Trophoblast cell (in vitro differentiated cells and primary cell): ENCODE measurements at regions not wholly inside any gene's neighbourhood (a gene's known extent, or its start where the extent isn't known, plus 50 kb on each side); places are given as distances from the start of the nearest gene placed in this dataset.

Source experiments
- DNase-seq, 2 donors: peaks; one replicate each; pipeline ENCODE4 v3.0.0-alpha.2; 2016
- H2AFZ ChIP-seq: 2 replicates; pipeline ENCODE4 v1.6.1; 2013; ENCODE audit warnings: low read length, moderate library complexity, mild to moderate bottlenecking; ENCODE audit not compliant: insufficient read depth, poor library complexity
- H2AK5ac ChIP-seq: 2 replicates; pipeline ENCODE4 v1.6.1; 2013; ENCODE audit warnings: mild to moderate bottlenecking, low read length
- H2BK120ac ChIP-seq: 2 replicates; pipeline ENCODE4 v1.6.1; 2013; ENCODE audit warnings: low read length, mild to moderate bottlenecking, moderate library complexity; ENCODE audit not compliant: insufficient read depth, poor library complexity
- H2BK12ac ChIP-seq: 2 replicates; pipeline ENCODE4 v1.6.1; 2013; ENCODE audit warnings: mild to moderate bottlenecking, low read length, moderate library complexity
- H2BK5ac ChIP-seq: 2 replicates; pipeline ENCODE4 v1.6.1; 2013; ENCODE audit warnings: low read length, low read depth, moderate library complexity, mild to moderate bottlenecking; ENCODE audit not compliant: poor library complexity
- H3K14ac ChIP-seq: 2 replicates; pipeline ENCODE4 v1.6.1; 2013; ENCODE audit warnings: mild to moderate bottlenecking, low read length
- H3K18ac ChIP-seq: 2 replicates; pipeline ENCODE4 v1.6.1; 2013; ENCODE audit warnings: mild to moderate bottlenecking, low read length
- H3K23ac ChIP-seq: 2 replicates; pipeline ENCODE4 v1.6.1; 2013; ENCODE audit warnings: low read length
- H3K27ac ChIP-seq: 2 replicates; pipeline ENCODE4 v1.5.1; 2013; ENCODE audit warnings: low read depth, mild to moderate bottlenecking, inconsistent platforms, low read length, moderate library complexity
- H3K27me3 ChIP-seq: 2 replicates; pipeline ENCODE4 v1.6.1; 2013; ENCODE audit warnings: inconsistent platforms, mild to moderate bottlenecking, low read length, moderate library complexity; ENCODE audit not compliant: insufficient read depth
- H3K36me3 ChIP-seq, 2 experiments: 1 replicate in 1 of 2; 2 replicates in 1 of 2; pipeline ENCODE4 v1.6.1; 2013; ENCODE audit warnings: low read length in 2 of 2, mild to moderate bottlenecking in 2 of 2, moderate library complexity in 1 of 2; ENCODE audit not compliant: insufficient read depth in 2 of 2, control insufficient read depth in 1 of 2
- H3K4ac ChIP-seq: 2 replicates; pipeline ENCODE4 v1.6.1; 2013; ENCODE audit warnings: low read depth, mild to moderate bottlenecking, low read length, moderate library complexity
- H3K4me1 ChIP-seq, 2 experiments: 1 replicate in 1 of 2; 2 replicates in 1 of 2; pipeline ENCODE4 v1.6.1; 2013; ENCODE audit warnings: low read length in 2 of 2, mild to moderate bottlenecking in 2 of 2, moderate library complexity in 1 of 2; ENCODE audit not compliant: insufficient read depth in 2 of 2, control insufficient read depth in 1 of 2
- H3K4me2 ChIP-seq: 2 replicates; pipeline ENCODE4 v1.6.1; 2013; ENCODE audit warnings: inconsistent platforms, mild to moderate bottlenecking, low read length, moderate library complexity
- H3K4me3 ChIP-seq: 2 replicates; pipeline ENCODE4 v1.5.1; 2013; ENCODE audit warnings: mild to moderate bottlenecking, low read depth, low read length, inconsistent platforms
- H3K79me1 ChIP-seq: one replicate; pipeline ENCODE4 v1.6.1; 2013; ENCODE audit warnings: low read length
- H3K79me2 ChIP-seq: 2 replicates; pipeline ENCODE4 v1.6.1; 2013; ENCODE audit warnings: low read length, mild to moderate bottlenecking; ENCODE audit not compliant: control insufficient read depth, insufficient read depth, poor library complexity
- H3K9ac ChIP-seq: 2 replicates; pipeline ENCODE4 v1.6.1; 2013; ENCODE audit warnings: mild to moderate bottlenecking, low read length
- H3K9me3 ChIP-seq: 2 replicates; pipeline ENCODE4 v1.6.1; 2013; ENCODE audit warnings: low read depth, mild to moderate bottlenecking, control low read depth, inconsistent platforms, low read length; ENCODE audit not compliant: insufficient read depth
- H4K12ac ChIP-seq: 2 replicates; pipeline ENCODE4 v1.6.1; 2013; ENCODE audit warnings: low read depth, mild to moderate bottlenecking, low read length, moderate library complexity
- H4K8ac ChIP-seq: 2 replicates; pipeline ENCODE4 v1.6.1; 2013; ENCODE audit warnings: low read depth, mild to moderate bottlenecking, low read length, moderate library complexity
- H4K91ac ChIP-seq: one replicate; pipeline ENCODE4 v1.6.1; 2013; ENCODE audit warnings: low read depth, mild to moderate bottlenecking, low read length, moderate library complexity
- WGBS: extraction: QIAGEN DNeasy Blood & Tissue Kit; methylation state at CpG from one replicate; pipeline ENCODE4 v1.1.7; 2013; ENCODE audit warnings: missing lambda C conversion rate; ENCODE audit not compliant: insufficient read length, insufficient coverage; ENCODE audit errors: extremely low coverage; 5-methylcytosine and 5-hydroxymethylcytosine counted together

- Histone ChIP-seq H3K27ac (no peak overlapping the region), H3K36me3 (no peaks in the 10 kb centered on the region), H2AK5ac (no peak overlapping the region), H3K27me3 (no peaks in the 10 kb centered on the region), H2AFZ (no peak overlapping the region), H3K14ac (no peak overlapping the region), H2BK120ac (no peak overlapping the region), H4K12ac (no peak overlapping the region), H4K8ac (no peak overlapping the region), H3K9me3 (no peaks in the 10 kb centered on the region), H3K4ac (no peak overlapping the region), H3K18ac (no peak overlapping the region), H3K9ac (no peak overlapping the region), H4K91ac (no peak overlapping the region), H3K79me1 (no peaks in the 10 kb centered on the region), H3K4me3 (no peak overlapping the region), H3K79me2 (no peaks in the 10 kb centered on the region), H2BK12ac (no peak overlapping the region), H3K4me2 (no peak overlapping the region), H3K4me1 (no peaks in the 10 kb centered on the region), H3K23ac (no peak overlapping the region), H2BK5ac (no peak overlapping the region)
- WGBS: no CpG with 5 or more reads among the region's 1 CpG
- no peak for DNase-seq
Measured at GRCh38 chr9:84107995-84108394, 127.4 kb downstream of the RMI1 start.

GRCh38 chr9:84111726-84112125 lies 131.1 kb downstream of the RMI1 start:
- no peak overlapping the region for H2BK120ac ChIP-seq
- no peak overlapping the region for H3K27ac ChIP-seq
- no peak overlapping the region for H3K18ac ChIP-seq
- H4K91ac ChIP-seq: no peak overlapping the region
- H3K4ac ChIP-seq: no peak overlapping the region
- H3K9ac ChIP-seq: no peak overlapping the region
- DNase-seq: no peak
- no peak overlapping the region for H3K4me3 ChIP-seq
- no peak overlapping the region for H3K14ac ChIP-seq
- no peaks in the 10 kb centered on the region for H3K36me3 ChIP-seq
- H3K23ac ChIP-seq: no peak overlapping the region
- WGBS: no CpG with 5 or more reads among the region's 3 CpGs
- no peak overlapping the region for H2AK5ac ChIP-seq
- H3K4me2 ChIP-seq: no peak overlapping the region
- no peak overlapping the region for H2BK12ac ChIP-seq
- H2AFZ ChIP-seq: no peak overlapping the region
- H4K8ac ChIP-seq: no peak overlapping the region
- no peaks in the 10 kb centered on the region for H3K27me3 ChIP-seq
- H3K9me3 ChIP-seq: no peaks in the 10 kb centered on the region
- no peaks in the 10 kb centered on the region for H3K79me2 ChIP-seq
- no peaks in the 10 kb centered on the region for H3K79me1 ChIP-seq
- H3K4me1 ChIP-seq: no peaks in the 10 kb centered on the region
- no peak overlapping the region for H2BK5ac ChIP-seq
- H4K12ac ChIP-seq: no peak overlapping the region

GRCh38 chr9:84121991-84122523 lies 141.5 kb downstream of the RMI1 start:
- Histone ChIP-seq H3K4ac (no peak overlapping the region), H3K27ac (no peak overlapping the region), H3K36me3 (no peaks in the 10 kb centered on the region), H3K23ac (no peak overlapping the region), H3K14ac (no peak overlapping the region), H4K8ac (no peak overlapping the region), H2BK12ac (no peak overlapping the region), H2AK5ac (no peak overlapping the region), H3K79me1 (no peaks in the 10 kb centered on the region), H3K27me3 (no peaks in the 10 kb centered on the region), H3K9ac (no peak overlapping the region), H3K4me3 (no peak overlapping the region), H3K79me2 (no peaks in the 10 kb centered on the region), H3K4me2 (no peak overlapping the region), H2BK5ac (no peak overlapping the region), H2AFZ (no peak overlapping the region), H3K4me1 (no peaks in the 10 kb centered on the region), H3K9me3 (no peaks in the 10 kb centered on the region), H3K18ac (no peak overlapping the region), H2BK120ac (no peak overlapping the region), H4K12ac (no peak overlapping the region), H4K91ac (no peak overlapping the region)
- WGBS: no CpG with 5 or more reads among the region's 1 CpG
- no peak for DNase-seq

GRCh38 chr9:84122572-84122971 lies 142.0 kb downstream of the RMI1 start:
- H4K91ac ChIP-seq: no peak overlapping the region
- no CpG with 5 or more reads among the region's 1 CpG for WGBS
- H3K18ac ChIP-seq: no peak overlapping the region
- H2BK12ac ChIP-seq: no peak overlapping the region
- H2BK5ac ChIP-seq: no peak overlapping the region
- H3K79me2 ChIP-seq: no peaks in the 10 kb centered on the region
- H4K8ac ChIP-seq: no peak overlapping the region
- H3K23ac ChIP-seq: no peak overlapping the region
- no peak overlapping the region for H4K12ac ChIP-seq
- H2AK5ac ChIP-seq: no peak overlapping the region
- no peaks in the 10 kb centered on the region for H3K27me3 ChIP-seq
- no peak overlapping the region for H2BK120ac ChIP-seq
- H2AFZ ChIP-seq: no peak overlapping the region
- H3K79me1 ChIP-seq: no peaks in the 10 kb centered on the region
- no peak overlapping the region for H3K4me2 ChIP-seq
- H3K4me3 ChIP-seq: no peak overlapping the region
- H3K27ac ChIP-seq: no peak overlapping the region
- H3K9ac ChIP-seq: no peak overlapping the region
- no peak overlapping the region for H3K14ac ChIP-seq
- H3K4ac ChIP-seq: no peak overlapping the region
- H3K36me3 ChIP-seq: no peaks in the 10 kb centered on the region
- DNase-seq: no peak
- H3K4me1 ChIP-seq: no peaks in the 10 kb centered on the region
- H3K9me3 ChIP-seq: no peaks in the 10 kb centered on the region
